GM23248 (cell line): ENCODE measurements at regions not wholly inside any gene's neighbourhood (a gene's known extent, or its start where the extent isn't known, plus 50 kb on each side); places are given as distances from the start of the nearest gene placed in this dataset.

Source experiments
- EZH2 ChIP-seq: fragments of 200-600 bp; sonication (generic); IDR thresholded peaks from 2 replicates; pipeline ENCODE4 v1.6.1; 2018; ENCODE audit warnings: antibody characterized with exemption, mild to moderate bottlenecking; ENCODE audit not compliant: insufficient read depth, poor library complexity, severe bottlenecking
- EZH2phosphoT487 ChIP-seq: fragments of 200-600 bp; sonication (generic); IDR thresholded peaks from 2 replicates; pipeline ENCODE4 v1.6.1; 2018; ENCODE audit warnings: antibody characterized with exemption, moderate library complexity, mild to moderate bottlenecking, low read depth; ENCODE audit not compliant: insufficient read depth

- TF ChIP-seq EZH2 (no peak), EZH2phosphoT487 (no peak)
Measured at GRCh38 chr20:48411245-48411644, 416.6 kb downstream of the PREX1 start.
